Activated CD4-positive, alpha-beta memory T cell treated with anti-CD3 and anti-CD28 coated beads, Interleukin-2, amount 10 ng/mL, durations not matched to agents 7 days and 5 days (primary cell): ENCODE measurements at regions not wholly inside any gene's neighbourhood (a gene's known extent, or its start where the extent isn't known, plus 50 kb on each side); places are given as distances from the start of the nearest gene placed in this dataset.
"Not testable (repeated sequence)": the region's sequence is repeated elsewhere in the genome, so short reads cannot be mapped to it uniquely, and the experiment has no call there.

ENCODE experiments used
- CTCF ChIA-PET: fragments of 350-600 bp; sonication (Branson Sonifier 250); formaldehyde crosslinking; loops from one replicate; lab custom pipeline; 2021; ENCODE audit warnings: antibody characterized with exemption, inconsistent platforms; lab: Charles Lee
- POLR2A ChIA-PET: fragments of 350-600 bp; sonication (Branson Sonifier 250); formaldehyde crosslinking; loops from one replicate; lab custom pipeline; 2021; ENCODE audit warnings: antibody characterized with exemption; lab: Charles Lee
- DNase-seq: peaks from one replicate; pipeline ENCODE4 v3.0.0-alpha.2; 2020
- H3K27ac Mint-ChIP-seq: one replicate; pipeline ENCODE4 v1.8.0; 2021; ENCODE audit warnings: mild to moderate bottlenecking, mixed read lengths
- H3K27me3 Mint-ChIP-seq: one replicate; pipeline ENCODE4 v1.8.0; 2021; ENCODE audit warnings: mixed read lengths
- H3K36me3 Mint-ChIP-seq: one replicate; pipeline ENCODE4 v1.8.0; 2021; ENCODE audit warnings: low read depth, mixed read lengths
- H3K4me1 Mint-ChIP-seq: one replicate; pipeline ENCODE4 v1.8.0; 2021; ENCODE audit warnings: mixed read lengths
- H3K4me3 Mint-ChIP-seq: one replicate; pipeline ENCODE4 v1.8.0; 2021; ENCODE audit warnings: mild to moderate bottlenecking, mixed read lengths
- H3K9me3 Mint-ChIP-seq: one replicate; pipeline ENCODE4 v1.8.0; 2021; ENCODE audit warnings: mixed read lengths

GRCh38 chr2:35831385-35831784, 524.2 kb upstream of the CRIM1 start:
- no peak overlapping the region for H3K27ac Mint-ChIP-seq
- no peaks in the 10 kb centered on the region for H3K36me3 Mint-ChIP-seq
- ChIA-PET CTCF (no interaction called here), POLR2A (no interaction called here)
- H3K27me3 Mint-ChIP-seq = no peaks in the 10 kb centered on the region
- no peaks in the 10 kb centered on the region for H3K9me3 Mint-ChIP-seq
- H3K4me3 Mint-ChIP-seq = no peak overlapping the region
- no peaks in the 10 kb centered on the region for H3K4me1 Mint-ChIP-seq
- DNase-seq = no peak

GRCh38 chr2:35830833-35831232, 524.7 kb upstream of the CRIM1 start:
- H3K36me3 Mint-ChIP-seq = no peaks in the 10 kb centered on the region
- no peak for DNase-seq
- H3K27me3 Mint-ChIP-seq = no peaks in the 10 kb centered on the region
- POLR2A ChIA-PET = no interaction called here
- CTCF ChIA-PET = no interaction called here
- H3K4me1 Mint-ChIP-seq = no peaks in the 10 kb centered on the region
- H3K27ac Mint-ChIP-seq = no peak overlapping the region
- no peaks in the 10 kb centered on the region for H3K9me3 Mint-ChIP-seq
- H3K4me3 Mint-ChIP-seq = no peak overlapping the region

GRCh38 chr2:35827086-35827485, 528.5 kb upstream of the CRIM1 start:
- no peaks in the 10 kb centered on the region for H3K36me3 Mint-ChIP-seq
- no peaks in the 10 kb centered on the region for H3K4me1 Mint-ChIP-seq
- CTCF ChIA-PET = no interaction called here
- no peak for DNase-seq
- H3K27me3 Mint-ChIP-seq = no peaks in the 10 kb centered on the region
- H3K9me3 Mint-ChIP-seq = no peaks in the 10 kb centered on the region
- no peak overlapping the region for H3K4me3 Mint-ChIP-seq
- no peak overlapping the region for H3K27ac Mint-ChIP-seq
- POLR2A ChIA-PET = no interaction called here

- Mint-ChIP-seq H3K4me1 (no peaks in the 10 kb centered on the region), H3K27ac (no peak overlapping the region), H3K27me3 (peaks cover 2% of the 10 kb centered on the region), H3K9me3 (no peaks in the 10 kb centered on the region), H3K4me3 (no peak overlapping the region), H3K36me3 (no peaks in the 10 kb centered on the region)
- POLR2A ChIA-PET = no interaction called here
- CTCF ChIA-PET = interaction anchor here (0.9 kb wide), 1 partner anchor 49 kb away, joined by 3 read pairs; no protein-coding TSS in a partner anchor
- DNase-seq = no peak
These were observed 532.9 kb upstream of the CRIM1 start for GRCh38 chr2:35822716-35823115.

- no peaks in the 10 kb centered on the region for H3K9me3 Mint-ChIP-seq
- no peak overlapping the region for H3K27ac Mint-ChIP-seq
- CTCF ChIA-PET = interaction anchor here (0.9 kb wide), 1 partner anchor 50 kb away, joined by 3 read pairs; no protein-coding TSS in a partner anchor
- no peaks in the 10 kb centered on the region for H3K36me3 Mint-ChIP-seq
- POLR2A ChIA-PET = no interaction called here
- no peaks in the 10 kb centered on the region for H3K4me1 Mint-ChIP-seq
- no peak for DNase-seq
- H3K4me3 Mint-ChIP-seq = no peak overlapping the region
- peaks cover 2% of the 10 kb centered on the region for H3K27me3 Mint-ChIP-seq
These were observed 533.9 kb upstream of the CRIM1 start for GRCh38 chr2:35821675-35822074.

- Mint-ChIP-seq H3K36me3 (no peaks in the 10 kb centered on the region), H3K4me3 (no peak overlapping the region), H3K27me3 (peaks cover 2% of the 10 kb centered on the region), H3K4me1 (no peaks in the 10 kb centered on the region), H3K9me3 (no peaks in the 10 kb centered on the region), H3K27ac (no peak overlapping the region)
- ChIA-PET POLR2A (no interaction called here), CTCF (no interaction called here)
- no peak for DNase-seq
These were observed 535.2 kb upstream of the CRIM1 start for GRCh38 chr2:35820391-35820790.

- ChIA-PET CTCF (no interaction called here), POLR2A (no interaction called here)
- H3K27me3 Mint-ChIP-seq = peaks cover 2% of the 10 kb centered on the region
- no peak overlapping the region for H3K27ac Mint-ChIP-seq
- H3K4me3 Mint-ChIP-seq = no peak overlapping the region
- H3K36me3 Mint-ChIP-seq = no peaks in the 10 kb centered on the region
- H3K9me3 Mint-ChIP-seq = no peaks in the 10 kb centered on the region
- no peak for DNase-seq
- H3K4me1 Mint-ChIP-seq = no peaks in the 10 kb centered on the region
These were observed 536.5 kb upstream of the CRIM1 start for GRCh38 chr2:35819033-35819432.

- H3K9me3 Mint-ChIP-seq, H3K36me3 Mint-ChIP-seq, H3K27ac Mint-ChIP-seq, DNase-seq, POLR2A ChIA-PET, CTCF ChIA-PET, H3K4me3 Mint-ChIP-seq, H3K4me1 Mint-ChIP-seq, H3K27me3 Mint-ChIP-seq: not testable (repeated sequence)
These were observed 537.2 kb upstream of the CRIM1 start for GRCh38 chr2:35818359-35818758.

GRCh38 chr2:35814597-35814996, 541.0 kb upstream of the CRIM1 start:
- CTCF ChIA-PET, H3K27me3 Mint-ChIP-seq, H3K9me3 Mint-ChIP-seq, H3K27ac Mint-ChIP-seq, H3K4me1 Mint-ChIP-seq, H3K4me3 Mint-ChIP-seq, DNase-seq, POLR2A ChIA-PET, H3K36me3 Mint-ChIP-seq: not testable (repeated sequence)

- no peaks in the 10 kb centered on the region for H3K4me1 Mint-ChIP-seq
- ChIA-PET CTCF (no interaction called here), POLR2A (no interaction called here)
- H3K9me3 Mint-ChIP-seq = no peaks in the 10 kb centered on the region
- no peak overlapping the region for H3K27ac Mint-ChIP-seq
- H3K36me3 Mint-ChIP-seq = no peaks in the 10 kb centered on the region
- H3K4me3 Mint-ChIP-seq = no peak overlapping the region
- H3K27me3 Mint-ChIP-seq = no peaks in the 10 kb centered on the region
- no peak for DNase-seq
These were observed 552.5 kb upstream of the CRIM1 start for GRCh38 chr2:35803126-35803525.

GRCh38 chr2:35794796-35795450, 560.7 kb upstream of the CRIM1 start:
- ChIA-PET POLR2A (no interaction called here), CTCF (no interaction called here)
- Mint-ChIP-seq H3K4me3 (no peak overlapping the region), H3K27me3 (no peaks in the 10 kb centered on the region), H3K9me3 (no peaks in the 10 kb centered on the region), H3K36me3 (no peaks in the 10 kb centered on the region), H3K27ac (no peak overlapping the region), H3K4me1 (no peaks in the 10 kb centered on the region)
- no peak for DNase-seq

- ChIA-PET POLR2A (no interaction called here), CTCF (no interaction called here)
- Mint-ChIP-seq H3K9me3 (peaks cover 2% of the 10 kb centered on the region), H3K27ac (no peak overlapping the region), H3K4me3 (no peak overlapping the region), H3K4me1 (no peaks in the 10 kb centered on the region), H3K36me3 (no peaks in the 10 kb centered on the region), H3K27me3 (no peaks in the 10 kb centered on the region)
- DNase-seq = no peak
These were observed 565.3 kb upstream of the CRIM1 start for GRCh38 chr2:35790292-35790691.

GRCh38 chr2:35788543-35788942, 567.0 kb upstream of the CRIM1 start:
- no peaks in the 10 kb centered on the region for H3K4me1 Mint-ChIP-seq
- POLR2A ChIA-PET = no interaction called here
- H3K27ac Mint-ChIP-seq = no peak overlapping the region
- no peaks in the 10 kb centered on the region for H3K27me3 Mint-ChIP-seq
- CTCF ChIA-PET = no interaction called here
- no peaks in the 10 kb centered on the region for H3K36me3 Mint-ChIP-seq
- H3K9me3 Mint-ChIP-seq = peaks cover 2% of the 10 kb centered on the region
- DNase-seq = no peak
- no peak overlapping the region for H3K4me3 Mint-ChIP-seq

- no peaks in the 10 kb centered on the region for H3K27me3 Mint-ChIP-seq
- H3K27ac Mint-ChIP-seq = no peak overlapping the region
- POLR2A ChIA-PET = no interaction called here
- peaks cover 2% of the 10 kb centered on the region for H3K9me3 Mint-ChIP-seq
- no peaks in the 10 kb centered on the region for H3K36me3 Mint-ChIP-seq
- no peak overlapping the region for H3K4me3 Mint-ChIP-seq
- CTCF ChIA-PET = no interaction called here
- no peaks in the 10 kb centered on the region for H3K4me1 Mint-ChIP-seq
- DNase-seq = no peak
These were observed 568.1 kb upstream of the CRIM1 start for GRCh38 chr2:35787302-35788031.
